ENCODE measurements at regions not wholly inside any gene's neighbourhood (a gene's known extent, or its start where the extent isn't known, plus 50 kb on each side); places are given as distances from the start of the nearest gene placed in this dataset.

GRCh38 chr5:8730194-8730593, 815.7 kb downstream of the SEMA5A start:
- TF ChIP-seq PPARA (CRISPR knock-in tag; IDR thresholded peaks at IDR 0.05; ENCODE audit: borderline replicate concordance), result no peak
- no peak for TF ChIP-seq CSRNP3 (CRISPR knock-in tag; IDR thresholded peaks at IDR 0.05)
- no peak for TF ChIP-seq PATZ1 (CRISPR knock-in tag; IDR thresholded peaks at IDR 0.05; ENCODE audit: borderline replicate concordance)
- no peak for TF ChIP-seq RARB (CRISPR knock-in tag; IDR thresholded peaks at IDR 0.05)
- no peak for TF ChIP-seq ARNTL (CRISPR knock-in tag; IDR thresholded peaks at IDR 0.05; ENCODE audit: borderline replicate concordance, low read depth)
- no peak for TF ChIP-seq SNAI2 (CRISPR knock-in tag; IDR thresholded peaks at IDR 0.05)
- TF ChIP-seq TCF4 (CRISPR knock-in tag; IDR thresholded peaks at IDR 0.05; ENCODE audit: borderline replicate concordance), result no peak
- no peak for TF ChIP-seq ZNF565 (CRISPR knock-in tag; conservative IDR thresholded peaks at IDR 0.05; ENCODE audit: low read depth)
- no peak for TF ChIP-seq CSDC2 (CRISPR knock-in tag; IDR thresholded peaks at IDR 0.05)
- TF ChIP-seq OSR1 (CRISPR knock-in tag; IDR thresholded peaks at IDR 0.05), result no peak
- no peak for TF ChIP-seq BACH2 (CRISPR knock-in tag; IDR thresholded peaks at IDR 0.05; ENCODE audit: borderline replicate concordance)
- TF ChIP-seq ISL1 (CRISPR knock-in tag; IDR thresholded peaks at IDR 0.05), result no peak
- no peak for TF ChIP-seq TOX (CRISPR knock-in tag; IDR thresholded peaks at IDR 0.05; ENCODE audit: borderline replicate concordance)
- TF ChIP-seq POU6F1 (CRISPR knock-in tag; IDR thresholded peaks at IDR 0.05; ENCODE audit: borderline replicate concordance, low read depth), result no peak

Data from SK-N-SH treated with all-trans-retinoic acid at 6 μM for 48 hours (cell line).